ENCODE measurements at regions not wholly inside any gene's neighbourhood (a gene's known extent, or its start where the extent isn't known, plus 50 kb on each side); places are given as distances from the start of the nearest gene placed in this dataset.

DNA sequence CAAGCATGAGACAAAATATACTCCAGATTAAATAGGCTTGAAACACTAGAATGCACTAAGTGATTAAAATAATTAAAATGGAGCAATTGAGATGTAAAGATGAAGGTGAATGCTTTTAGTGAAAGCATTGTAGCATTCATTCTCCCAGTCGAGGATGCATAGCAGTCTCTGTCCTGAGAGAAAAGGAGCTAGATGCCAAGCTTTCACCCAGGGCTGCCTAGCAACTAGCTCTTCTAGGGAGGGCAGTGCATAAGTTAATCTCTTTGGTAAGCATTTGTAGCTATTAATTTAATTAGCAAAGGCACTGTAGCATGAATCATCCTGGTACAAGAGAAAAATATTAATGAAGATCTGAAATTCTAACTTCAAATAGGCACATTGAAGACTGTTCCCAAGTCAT is 1014.8 kb downstream of the C4orf33 start:
- TF ChIP-seq ZFP37 (tag by site-specific recombination; IDR thresholded peaks at IDR 0.05): no peak
- no peak for TF ChIP-seq ZNF530 (tag by site-specific recombination; IDR thresholded peaks at IDR 0.05; ENCODE audit: low read depth)
- TF ChIP-seq ZEB2 (tag by site-specific recombination; IDR thresholded peaks at IDR 0.05): no peak

Data from HEK293 (cell line).